HCT116 (cell line): ENCODE measurements at regions not wholly inside any gene's neighbourhood (a gene's known extent, or its start where the extent isn't known, plus 50 kb on each side); places are given as distances from the start of the nearest gene placed in this dataset.

Source experiments
- ATAC-seq: fragments of 200-7000 bp; cut with Tn5 transposase; 2 replicates; pipeline ENCODE4 v1.9.1; 2020; ENCODE audit warnings: mild to moderate bottlenecking, moderate library complexity
- BruUV-seq: library from RNA; stranded (reverse); fragments of 400-500 nt; replicated peaks from 2 replicates; lab custom pipeline; 2021; lab: Mats Ljungman, UMichigan
- CTCF ChIA-PET: fragments of 300-600 bp; sonication (Branson Sonifier 250); formaldehyde crosslinking; loops from one replicate; lab custom pipeline; 2021; ENCODE audit warnings: antibody characterized with exemption; lab: Charles Lee
- POLR2A ChIA-PET: fragments of 300-600, 350-600 bp; sonication (Branson Sonifier 250); formaldehyde crosslinking; loops from one replicate; lab custom pipeline; 2021; ENCODE audit warnings: antibody characterized with exemption; lab: Charles Lee
- RAD21 ChIA-PET, 2 experiments: fragments of 300-600 bp; sonication (Branson Sonifier 250); formaldehyde crosslinking; loops; one replicate each; lab custom pipeline; 2023; ENCODE audit warnings: low total read pairs in 2 of 2; ENCODE audit not compliant: uncharacterized antibody in 2 of 2, unreplicated experiment in 2 of 2, low non-redundant PET in 1 of 2; lab: Charles Lee
- DNase-seq: peaks from one replicate; pipeline ENCODE4 v3.0.0-alpha.2; 2010; ENCODE audit warnings: low read depth, low spot score
- H2AFZ ChIP-seq: fragments of 200-600 bp; shearing (Covaris generic), sonication (generic); 2 replicates; pipeline ENCODE4 v1.6.1; 2017; ENCODE audit warnings: low read depth, mixed run types, mixed read lengths, antibody characterized with exemption, low read length; ENCODE audit not compliant: poor library complexity, severe bottlenecking
- H3K27ac ChIP-seq: 2 replicates; pipeline ENCODE4 v1.5.1; 2012; ENCODE audit warnings: low read depth, low read length
- H3K27me3 ChIP-seq: fragments of 200-600 bp; sonication (generic); 2 replicates; pipeline ENCODE4 v1.6.1; 2016; ENCODE audit warnings: mixed run types, low read length, mixed read lengths; ENCODE audit not compliant: insufficient read depth
- H3K36me3 ChIP-seq, 2 experiments: fragments of 200-500 bp in 1 of 2; fragments of 200-600 bp in 1 of 2; sonication (Bioruptor generic) in 1 of 2; sonication (generic) in 1 of 2; 2 replicates each; pipeline versions ENCODE4 v1.5.1 to v1.6.1; 2014 to 2016; ENCODE audit warnings: low read length in 2 of 2, inconsistent platforms in 1 of 2, mixed read lengths in 1 of 2, mixed run types in 1 of 2; ENCODE audit not compliant: insufficient read depth in 2 of 2, control insufficient read depth in 1 of 2
- H3K4me1 ChIP-seq, 2 experiments: fragments of 200-600 bp in 1 of 2; sonication (generic) in 1 of 2; 2 replicates each; pipeline versions ENCODE4 v1.5.1 to v1.6.1; 2012 to 2017; ENCODE audit warnings: low read length in 2 of 2, inconsistent platforms in 1 of 2, mild to moderate bottlenecking in 1 of 2, mixed read lengths in 1 of 2, mixed run types in 1 of 2, moderate library complexity in 1 of 2; ENCODE audit not compliant: insufficient read depth in 2 of 2, control insufficient read depth in 1 of 2
- H3K4me2 ChIP-seq: fragments of 200-600 bp; sonication (generic); 2 replicates; pipeline ENCODE4 v1.6.1; 2017; ENCODE audit warnings: mixed run types, low read length, mixed read lengths
- H3K4me3 ChIP-seq, 2 experiments: fragments of 200-600 bp in 1 of 2; sonication (generic) in 1 of 2; replicated peaks in 1 of 2; 2 replicates each; pipeline ENCODE4 v1.5.1; 2011 to 2016; ENCODE audit warnings: low read length in 2 of 2, control low read depth in 1 of 2, low read depth in 1 of 2, mild to moderate bottlenecking in 1 of 2, mixed read lengths in 1 of 2, mixed run types in 1 of 2
- H3K79me2 ChIP-seq: fragments of 200-600 bp; sonication (generic); 2 replicates; pipeline ENCODE4 v1.6.1; 2017; ENCODE audit warnings: mild to moderate bottlenecking, mixed run types, low read length, moderate library complexity, mixed read lengths; ENCODE audit not compliant: insufficient read depth
- H3K9ac ChIP-seq: fragments of 200-600 bp; sonication (generic); 2 replicates; pipeline ENCODE4 v1.6.1; 2016; ENCODE audit warnings: low read length, mixed read lengths
- H3K9me2 ChIP-seq: fragments of 200-600 bp; sonication (generic), shearing (Covaris generic); 2 replicates; pipeline ENCODE4 v1.6.1; 2017; ENCODE audit warnings: mixed run types, mild to moderate bottlenecking, moderate library complexity; ENCODE audit not compliant: insufficient read depth
- H3K9me3 ChIP-seq, 2 experiments: fragments of 200-500 bp in 1 of 2; fragments of 200-600 bp in 1 of 2; sonication (Bioruptor generic) in 1 of 2; sonication (generic) in 1 of 2; 2 replicates each; pipeline ENCODE4 v1.6.1; 2014 to 2017; ENCODE audit warnings: low read length in 2 of 2, mixed read lengths in 2 of 2, inconsistent platforms in 1 of 2, low read depth in 1 of 2, mild to moderate bottlenecking in 1 of 2, mixed run types in 1 of 2, moderate library complexity in 1 of 2; ENCODE audit not compliant: control insufficient read depth in 1 of 2, insufficient read depth in 1 of 2
- H4K20me1 ChIP-seq: fragments of 200-600 bp; sonication (generic), shearing (Covaris generic); 2 replicates; pipeline ENCODE4 v1.6.1; 2017; ENCODE audit warnings: mixed run types, mild to moderate bottlenecking, moderate library complexity; ENCODE audit not compliant: insufficient read depth
- CBX3 ChIP-seq: IDR thresholded peaks from 2 replicates; pipeline ENCODE4 v1.6.1; 2012; ENCODE audit warnings: low read depth
- CEBPB ChIP-seq: IDR thresholded peaks from 2 replicates; pipeline ENCODE4 v1.6.1; 2012; ENCODE audit warnings: low read depth
- CTCF ChIP-seq, 3 experiments: fragments of 200-600 bp in 1 of 3; sonication (generic) in 1 of 3; IDR thresholded peaks in 2 of 3; conservative IDR thresholded peaks in 1 of 3; 2 replicates each; pipeline ENCODE4 v1.5.1; 2012 to 2017; ENCODE audit warnings: low read depth in 2 of 3, low read length in 2 of 3, antibody characterized with exemption in 1 of 3, borderline replicate concordance in 1 of 3, control low read depth in 1 of 3, mild to moderate bottlenecking in 1 of 3, mixed read lengths in 1 of 3, mixed run types in 1 of 3, moderate library complexity in 1 of 3; ENCODE audit not compliant: insufficient read depth in 1 of 3
- JUND ChIP-seq: IDR thresholded peaks from 2 replicates; pipeline ENCODE4 v1.6.1; 2012
- POLR2AphosphoS5 ChIP-seq: IDR thresholded peaks from 2 replicates; pipeline ENCODE4 v1.6.1; 2011; ENCODE audit warnings: mild to moderate bottlenecking, low read depth, low read length, moderate library complexity
- RAD21 ChIP-seq: IDR thresholded peaks from 2 replicates; pipeline ENCODE4 v1.6.1; 2012; ENCODE audit warnings: low read depth, mild to moderate bottlenecking
- SIN3A ChIP-seq: IDR thresholded peaks from 2 replicates; pipeline ENCODE4 v1.6.1; 2012; ENCODE audit warnings: low read depth
- TCF7L2 ChIP-seq: IDR thresholded peaks from 2 replicates; pipeline ENCODE4 v1.7.0; 2011; ENCODE audit warnings: borderline replicate concordance, inconsistent platforms; ENCODE audit not compliant: insufficient read depth, insufficient read length; ENCODE audit errors: extremely low read depth
- YY1 ChIP-seq: IDR thresholded peaks from 2 replicates; pipeline ENCODE4 v1.6.1; 2011; ENCODE audit warnings: low read length, low read depth, moderate library complexity, mild to moderate bottlenecking; ENCODE audit not compliant: insufficient replicate concordance; ENCODE audit errors: extremely low read depth
- ZBTB33 ChIP-seq: IDR thresholded peaks from 2 replicates; pipeline ENCODE4 v1.6.1; 2011; ENCODE audit warnings: mild to moderate bottlenecking, low read length, moderate library complexity; ENCODE audit not compliant: insufficient replicate concordance; ENCODE audit errors: extremely low read depth
- ZFX ChIP-seq: fragments of 450-650 bp; IDR thresholded peaks from 2 replicates; pipeline ENCODE4 v1.6.1; 2017
- intact Hi-C: fragments of 100-400 bp; cut with micrococcal nuclease; formaldehyde crosslinking; loops from 2 replicates; pipeline ENCODE4 v1.10.0; 2022

DNA sequence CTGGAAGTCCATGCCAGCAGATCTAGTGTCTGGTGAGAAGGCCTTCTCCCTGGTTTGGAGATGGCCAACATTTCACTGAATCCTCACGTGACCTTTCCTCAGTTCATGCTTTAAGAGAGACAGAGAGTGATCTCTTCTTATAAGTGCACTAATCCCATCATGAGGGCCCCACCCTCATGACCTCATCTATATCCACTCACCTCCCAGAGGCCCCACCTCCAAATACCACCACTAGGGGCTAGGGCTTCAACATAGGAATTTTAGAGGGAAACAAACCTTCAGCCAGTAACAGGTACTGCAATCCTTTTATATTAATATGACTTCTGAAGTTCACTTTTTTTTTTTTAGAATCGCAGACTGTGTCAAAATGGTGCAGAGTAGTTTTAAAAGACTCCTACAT is 496.9 kb upstream of the ADAMTS16 start:
- DNase-seq (no peak), ATAC-seq (no peak)
- Histone ChIP-seq H3K4me3 (no peak overlapping the region), H4K20me1 (no peaks in the 10 kb centered on the region), H2AFZ (no peak overlapping the region), H3K9ac (no peak overlapping the region), H3K27me3 (no peaks in the 10 kb centered on the region), H3K79me2 (no peaks in the 10 kb centered on the region), H3K9me3 (peaks cover 3 to 31% of the 10 kb centered on the region in 2 experiments; a peak in 2 of 4 replicates), H3K4me2 (no peak overlapping the region), H3K36me3 (no peaks in the 10 kb centered on the region), H3K4me1 (no peaks in the 10 kb centered on the region), H3K27ac (no peak overlapping the region), H3K9me2 (no peaks in the 10 kb centered on the region)
- RAD21 ChIA-PET, result no interaction called here
- no TSS peak for BruUV-seq
- POLR2A ChIA-PET, result no interaction called here
- CTCF ChIA-PET, result no interaction called here
- intact Hi-C loops, result no loop called here
- TF ChIP-seq CTCF (IDR thresholded peaks at IDR 0.05 in 2 of 3, conservative IDR thresholded peaks at IDR 0.05 in 1 of 3; ENCODE audit: borderline replicate concordance in 1 of 3, insufficient read depth in 1 of 3, low read depth in 2 of 3, low read length in 2 of 3) (no peak), RAD21 (no peak)

GRCh38 chr5:4643960-4644359 is 496.2 kb upstream of the ADAMTS16 start:
- no peak overlapping the region for H3K4me3 ChIP-seq
- no peak overlapping the region for H3K4me2 ChIP-seq
- H3K36me3 ChIP-seq, result no peaks in the 10 kb centered on the region
- peaks cover 3 to 25% of the 10 kb centered on the region in 2 experiments; a peak in 2 of 4 replicates for H3K9me3 ChIP-seq
- H3K9ac ChIP-seq, result no peak overlapping the region
- CTCF ChIA-PET, result no interaction called here
- H3K27me3 ChIP-seq, result no peaks in the 10 kb centered on the region
- no peak overlapping the region for H2AFZ ChIP-seq
- intact Hi-C loops, result no loop called here
- no peaks in the 10 kb centered on the region for H3K9me2 ChIP-seq
- DNase-seq (no peak), ATAC-seq (no peak)
- POLR2A ChIA-PET, result no interaction called here
- H3K27ac ChIP-seq, result no peak overlapping the region
- BruUV-seq, result no TSS peak
- no peaks in the 10 kb centered on the region for H3K79me2 ChIP-seq
- no peaks in the 10 kb centered on the region for H4K20me1 ChIP-seq
- no peaks in the 10 kb centered on the region for H3K4me1 ChIP-seq
- RAD21 ChIA-PET, result no interaction called here
- no peak for TF ChIP-seq CTCF (IDR thresholded peaks at IDR 0.05 in 2 of 3, conservative IDR thresholded peaks at IDR 0.05 in 1 of 3; ENCODE audit: borderline replicate concordance in 1 of 3, insufficient read depth in 1 of 3, low read depth in 2 of 3, low read length in 2 of 3)
- TF ChIP-seq YY1, result no peak
- no peak for TF ChIP-seq POLR2AphosphoS5
- no peak for TF ChIP-seq JUND
- TF ChIP-seq RAD21, result no peak
- TF ChIP-seq ZFX, result no peak
- TF ChIP-seq CEBPB, result no peak
- TF ChIP-seq CBX3, result no peak
- no peak for TF ChIP-seq TCF7L2
- TF ChIP-seq SIN3A, result no peak
- no peak for TF ChIP-seq ZBTB33
